SKM-1 (cell line): ENCODE measurements at regions not wholly inside any gene's neighbourhood (a gene's known extent, or its start where the extent isn't known, plus 50 kb on each side); places are given as distances from the start of the nearest gene placed in this dataset.
"Not testable (repeated sequence)": the region's sequence is repeated elsewhere in the genome, so short reads cannot be mapped to it uniquely, and the experiment has no call there.

ENCODE experiments used
- DNase-seq: peaks from one replicate; lab custom pipeline; 2025; ENCODE audit not compliant: unreplicated experiment; lab: John Stamatoyannopoulos, UW

- not testable (repeated sequence) for DNase-seq
These were observed 101.2 kb upstream of the CADM1 start for GRCh38 chr11:115605397-115605796.

DNA sequence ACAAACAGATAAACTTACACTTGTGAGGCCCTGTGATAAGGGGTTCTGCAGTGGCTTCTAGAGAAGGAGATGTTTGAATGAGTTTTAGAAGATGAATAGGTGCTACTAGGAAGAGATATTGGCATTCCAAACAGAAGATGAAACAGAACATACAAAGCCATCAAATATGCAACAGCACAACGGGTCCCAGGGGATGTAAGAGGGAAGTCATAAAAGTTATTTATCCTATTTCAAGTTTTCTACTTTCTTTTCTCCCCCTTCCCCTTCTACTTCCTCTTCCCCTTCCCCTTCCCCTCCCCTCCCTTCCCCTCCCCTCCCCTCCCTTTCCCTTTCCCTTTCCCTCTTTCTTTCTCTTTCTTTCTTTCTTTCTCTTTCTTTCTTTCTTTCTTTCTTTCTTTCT lies 94.9 kb upstream of the CADM1 start:
- DNase-seq, result no peak

GRCh38 chr11:115598257-115598901 lies 94.2 kb upstream of the CADM1 start:
- DNase-seq, result no peak

DNA sequence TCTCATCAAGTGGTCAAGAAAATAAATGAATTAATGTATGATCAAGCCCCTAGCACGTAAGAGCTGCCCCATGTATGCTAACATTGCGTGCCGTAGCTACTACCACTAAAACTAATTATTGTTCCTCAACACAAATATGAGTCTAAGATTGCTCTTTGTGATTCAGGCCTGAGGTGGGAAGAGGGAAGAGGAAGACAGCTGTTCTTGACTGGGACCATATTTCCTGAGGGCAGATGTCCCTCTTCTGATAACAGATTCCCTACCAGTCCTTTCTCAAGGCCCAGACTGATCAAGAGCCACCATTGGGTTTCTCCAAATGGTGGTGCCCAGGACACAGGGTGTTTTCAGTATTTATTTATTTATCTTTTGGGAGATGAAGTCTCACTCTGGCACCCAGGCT lies 87.2 kb upstream of the CADM1 start:
- no peak for DNase-seq

DNA sequence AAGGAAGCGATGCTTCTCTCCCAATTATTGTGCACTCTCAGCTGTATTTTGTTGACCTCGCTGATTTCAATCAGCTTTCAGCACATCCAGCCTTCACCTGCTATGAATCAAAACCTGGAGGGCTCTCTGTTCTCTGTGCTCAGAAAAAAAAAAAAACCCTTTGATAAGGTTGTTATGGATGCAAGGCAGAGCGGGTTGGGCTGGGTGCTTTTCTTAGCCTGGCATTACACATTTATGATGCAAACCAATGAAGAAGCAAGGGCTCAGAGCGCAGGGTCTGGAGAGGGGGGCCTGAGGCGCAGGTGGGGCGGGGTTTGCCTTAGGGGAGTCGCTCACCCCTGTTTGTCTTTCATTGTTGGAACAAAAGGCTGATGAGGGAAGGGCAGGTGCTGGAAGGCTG lies 86.0 kb upstream of the CADM1 start:
- no peak for DNase-seq

- no peak for DNase-seq
These were observed 83.6 kb upstream of the CADM1 start for GRCh38 chr11:115587718-115588342.

- DNase-seq, result no peak
These were observed 81.3 kb upstream of the CADM1 start for GRCh38 chr11:115585361-115586024.

DNA sequence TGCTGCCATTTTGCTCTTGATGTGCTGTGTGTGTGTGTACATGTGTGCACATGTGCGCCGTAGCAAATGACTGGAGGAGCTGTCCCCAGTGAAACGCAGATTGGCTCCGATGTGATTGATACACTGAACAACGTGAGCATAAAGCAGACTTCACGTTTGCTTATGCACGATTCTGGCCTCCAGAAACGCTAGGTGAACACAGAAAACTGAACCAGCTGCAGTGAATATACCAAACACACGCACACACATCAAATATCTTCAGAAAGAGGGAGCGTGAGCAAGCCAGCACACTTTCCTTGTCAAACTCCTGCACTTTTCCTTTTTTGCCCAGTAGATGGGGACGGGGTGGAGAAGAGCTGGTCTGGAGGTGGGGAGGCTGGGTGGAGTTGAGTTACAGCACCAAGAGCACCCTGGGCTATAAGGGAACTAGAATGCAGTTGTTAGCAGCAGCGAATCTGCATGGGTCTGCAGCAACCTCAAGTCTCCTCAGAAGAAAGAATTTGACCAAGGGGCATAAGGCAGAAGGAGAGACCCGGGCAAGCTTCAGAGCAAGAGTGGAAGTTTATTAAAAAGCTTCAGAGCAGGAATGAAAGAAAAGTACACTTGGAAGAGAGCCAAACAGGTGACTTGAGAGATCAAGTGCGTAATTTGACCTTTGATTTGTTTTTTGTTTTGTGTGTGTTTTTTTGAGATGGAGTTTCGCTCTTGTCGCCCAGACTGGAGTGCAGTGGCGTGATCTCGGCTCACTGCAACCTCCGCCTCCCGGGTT lies 77.8 kb upstream of the CADM1 start:
- DNase-seq, result no peak

DNA sequence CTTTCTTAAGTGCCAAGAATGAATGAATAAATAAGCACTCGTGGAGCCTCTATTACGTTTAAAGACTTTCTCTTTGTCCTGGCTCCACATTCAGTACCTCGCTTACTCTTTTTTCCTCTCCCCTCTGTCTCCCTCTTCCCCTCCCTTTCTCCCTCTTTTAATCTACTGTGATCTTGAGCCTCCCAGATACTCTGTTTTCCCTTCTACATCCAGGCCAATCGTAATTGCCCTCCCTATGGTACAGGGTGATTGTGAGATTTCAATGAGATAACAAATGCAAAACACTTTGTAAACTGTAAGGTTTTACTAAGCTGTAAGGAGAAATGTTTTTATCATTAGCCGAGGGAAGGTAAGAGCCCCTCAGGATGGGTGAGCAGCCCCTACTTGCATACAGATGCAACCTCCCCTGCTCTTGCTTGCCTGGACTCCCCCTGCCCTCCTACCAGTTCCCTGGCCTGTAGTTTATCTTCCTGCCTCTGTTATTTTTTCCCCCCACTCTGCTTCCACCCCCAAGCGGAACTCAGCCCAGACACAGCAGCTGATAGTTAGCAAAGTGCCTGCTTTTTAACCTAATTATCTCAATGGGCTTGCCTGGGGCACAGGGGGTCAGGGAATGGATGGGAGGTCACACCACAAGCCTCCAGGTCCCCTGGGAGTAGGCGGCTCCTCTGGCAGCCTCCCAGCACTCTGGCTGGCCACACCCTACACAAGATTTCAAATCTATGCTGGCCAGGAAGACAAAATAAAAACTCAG lies 76.9 kb upstream of the CADM1 start:
- DNase-seq, result no peak

DNA sequence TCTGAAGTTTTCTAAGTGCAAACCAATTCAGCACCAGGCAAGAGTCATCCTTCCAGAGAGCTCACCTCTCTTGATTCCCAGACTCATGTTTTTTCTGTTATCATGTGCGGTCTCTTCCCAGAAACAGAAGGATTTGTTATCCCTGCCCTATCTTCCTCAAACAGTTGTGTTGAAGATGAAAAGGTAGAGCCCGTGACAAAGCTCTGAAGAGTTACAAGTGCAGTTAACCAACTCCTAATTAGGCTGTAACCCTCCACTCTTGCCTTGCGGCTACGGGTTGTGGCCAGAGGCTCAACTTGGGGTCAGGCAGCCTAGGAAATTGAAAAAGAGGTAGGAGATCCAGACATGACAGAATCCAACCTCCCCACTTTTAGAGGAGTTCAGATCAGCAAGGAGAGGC lies 76.2 kb upstream of the CADM1 start:
- DNase-seq, result no peak

GRCh38 chr11:115579181-115579825 lies 75.1 kb upstream of the CADM1 start:
- DNase-seq, result no peak

GRCh38 chr11:115578275-115578674 lies 74.1 kb upstream of the CADM1 start:
- DNase-seq, result no peak

GRCh38 chr11:115577701-115578100 lies 73.5 kb upstream of the CADM1 start:
- DNase-seq, result no peak

DNA sequence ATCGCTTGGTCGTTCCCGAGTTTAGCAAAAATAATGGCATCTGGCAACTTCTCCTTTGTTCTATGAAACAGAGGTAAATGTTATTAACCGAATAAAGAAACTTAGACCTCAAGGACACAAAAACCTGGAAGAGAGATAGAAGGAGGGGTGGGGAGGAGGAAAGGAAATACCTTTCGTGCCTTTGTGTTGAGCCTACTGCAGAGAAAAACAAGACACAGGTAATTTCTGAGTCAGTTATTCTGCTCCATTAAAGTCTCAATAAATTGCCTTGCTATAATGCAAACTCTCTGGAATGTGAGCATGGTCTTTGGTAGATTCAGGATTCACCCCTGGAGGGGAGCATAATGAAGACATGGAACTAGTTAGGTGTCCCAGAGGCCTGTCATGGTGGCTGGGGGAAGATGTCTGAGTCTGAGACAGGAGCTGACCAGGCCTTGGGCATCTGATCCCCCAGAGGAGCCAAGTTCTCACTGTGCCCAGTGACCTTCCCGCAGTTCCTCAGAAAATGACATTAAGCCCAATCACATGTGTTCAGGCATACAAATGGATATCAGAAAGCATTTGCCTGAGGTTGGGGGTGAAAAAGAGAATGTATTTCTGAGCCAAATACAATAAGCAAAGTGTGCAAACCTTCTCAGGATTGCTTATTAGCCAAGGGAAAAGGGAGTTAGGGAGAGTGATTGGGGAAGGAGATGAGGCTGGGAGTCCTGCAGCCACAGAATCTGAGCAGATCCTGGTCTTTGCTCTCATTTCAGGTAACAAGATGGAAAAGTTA lies 72.6 kb upstream of the CADM1 start:
- DNase-seq, result no peak

GRCh38 chr11:115572551-115572950 lies 68.3 kb upstream of the CADM1 start:
- DNase-seq, result no peak

GRCh38 chr11:115566180-115566764 lies 62.1 kb upstream of the CADM1 start:
- DNase-seq, result no peak

- DNase-seq, result no peak
These were observed 60.6 kb upstream of the CADM1 start for GRCh38 chr11:115564851-115565250.

DNA sequence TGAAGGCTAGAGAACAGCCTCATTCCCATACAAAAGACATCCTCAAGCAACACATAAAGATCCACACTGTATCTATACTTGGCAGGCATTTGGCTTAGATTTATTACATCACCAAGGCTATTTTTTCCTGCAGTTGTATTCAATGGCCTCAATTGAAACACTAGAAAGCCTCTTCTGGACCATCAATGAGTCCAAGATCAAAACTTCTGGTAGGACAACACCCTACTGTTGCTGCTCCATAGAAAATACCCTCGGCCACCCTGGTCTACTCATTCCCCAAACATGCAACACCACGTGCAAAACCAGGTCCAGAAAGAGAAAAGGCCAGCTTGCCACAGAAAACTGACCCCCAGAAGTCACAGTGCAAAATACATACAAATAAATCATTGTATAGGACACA lies 56.9 kb upstream of the CADM1 start:
- DNase-seq, result no peak

DNA sequence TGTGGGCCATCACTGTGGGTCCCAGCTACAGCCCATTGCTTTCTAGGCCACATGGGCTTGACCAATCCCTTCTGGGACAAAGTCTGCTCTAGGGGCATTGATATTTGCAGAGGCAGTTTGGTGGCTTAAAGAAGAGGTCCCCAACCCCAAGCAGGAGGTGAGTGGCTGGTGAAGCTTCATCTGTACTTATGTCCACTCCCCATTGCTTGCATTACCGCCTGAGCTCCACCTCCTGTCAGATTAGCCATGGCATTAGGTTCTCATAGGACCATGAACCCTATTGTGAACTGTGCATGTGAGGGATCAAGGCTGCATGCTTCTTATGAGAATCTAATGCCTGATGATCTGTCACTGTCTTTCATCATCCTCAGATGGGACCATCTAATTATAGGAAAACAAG lies 54.4 kb upstream of the CADM1 start:
- DNase-seq, result no peak
